Chondrocyte (in vitro differentiated cells): ENCODE measurements at regions not wholly inside any gene's neighbourhood (a gene's known extent, or its start where the extent isn't known, plus 50 kb on each side); places are given as distances from the start of the nearest gene placed in this dataset.

Experiments used
- DNase-seq: peaks from one replicate; pipeline ENCODE4 v3.0.0; 2021; ENCODE audit warnings: mixed read lengths, low spot score
- H3K27ac Mint-ChIP-seq: one replicate; pipeline ENCODE4 v1.8.0; 2021; ENCODE audit warnings: mild to moderate bottlenecking, moderate library complexity, mixed read lengths; ENCODE audit not compliant: unreplicated experiment
- H3K27me3 Mint-ChIP-seq: 2 replicates; pipeline ENCODE4 v1.8.0; 2021; ENCODE audit warnings: low read depth, mixed read lengths
- H3K36me3 Mint-ChIP-seq: 2 replicates; pipeline ENCODE4 v1.8.0; 2021; ENCODE audit warnings: low read depth, mixed read lengths
- H3K4me1 Mint-ChIP-seq: 2 replicates; pipeline ENCODE4 v1.8.0; 2021; ENCODE audit warnings: low read depth, mild to moderate bottlenecking, mixed read lengths
- H3K4me3 Mint-ChIP-seq: one replicate; pipeline ENCODE4 v1.8.0; 2021; ENCODE audit warnings: mild to moderate bottlenecking, moderate library complexity, mixed read lengths; ENCODE audit not compliant: unreplicated experiment
- H3K9me3 Mint-ChIP-seq: 2 replicates; pipeline ENCODE4 v1.8.0; 2021; ENCODE audit warnings: low read depth, mixed read lengths
- TF ChIP-seq, protein P1 (sequence below): fragments of 200-600 bp; sonication (generic); IDR thresholded peaks from 2 replicates; pipeline ENCODE4 v1.5.0; 2021; ENCODE audit warnings: antibody characterized with exemption, mild to moderate bottlenecking, moderate library complexity

DNA sequence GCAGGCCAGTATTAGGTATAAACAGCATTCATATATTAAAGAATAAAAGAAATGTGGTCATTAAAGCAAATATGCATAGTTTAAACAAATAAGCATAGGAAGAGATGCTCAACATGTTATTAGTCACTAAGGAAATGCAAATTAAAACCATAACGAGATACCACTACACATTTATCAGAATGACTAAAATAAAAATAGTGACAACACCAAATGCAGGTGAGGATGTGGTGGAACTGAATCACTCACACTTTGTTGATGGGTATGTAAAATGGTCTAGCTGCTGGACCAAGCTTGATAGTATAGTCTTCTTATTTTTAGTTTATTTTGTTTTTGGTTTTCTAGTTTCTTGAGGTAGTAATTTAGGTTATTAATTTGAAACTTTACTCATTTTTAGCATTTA, 242.9 kb downstream of the HGF start:
- DNase-seq, result no peak
- TF ChIP-seq, protein P1, sequence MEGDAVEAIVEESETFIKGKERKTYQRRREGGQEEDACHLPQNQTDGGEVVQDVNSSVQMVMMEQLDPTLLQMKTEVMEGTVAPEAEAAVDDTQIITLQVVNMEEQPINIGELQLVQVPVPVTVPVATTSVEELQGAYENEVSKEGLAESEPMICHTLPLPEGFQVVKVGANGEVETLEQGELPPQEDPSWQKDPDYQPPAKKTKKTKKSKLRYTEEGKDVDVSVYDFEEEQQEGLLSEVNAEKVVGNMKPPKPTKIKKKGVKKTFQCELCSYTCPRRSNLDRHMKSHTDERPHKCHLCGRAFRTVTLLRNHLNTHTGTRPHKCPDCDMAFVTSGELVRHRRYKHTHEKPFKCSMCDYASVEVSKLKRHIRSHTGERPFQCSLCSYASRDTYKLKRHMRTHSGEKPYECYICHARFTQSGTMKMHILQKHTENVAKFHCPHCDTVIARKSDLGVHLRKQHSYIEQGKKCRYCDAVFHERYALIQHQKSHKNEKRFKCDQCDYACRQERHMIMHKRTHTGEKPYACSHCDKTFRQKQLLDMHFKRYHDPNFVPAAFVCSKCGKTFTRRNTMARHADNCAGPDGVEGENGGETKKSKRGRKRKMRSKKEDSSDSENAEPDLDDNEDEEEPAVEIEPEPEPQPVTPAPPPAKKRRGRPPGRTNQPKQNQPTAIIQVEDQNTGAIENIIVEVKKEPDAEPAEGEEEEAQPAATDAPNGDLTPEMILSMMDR, result no peak
- peaks cover 4% of the 10 kb centered on the region for H3K4me1 Mint-ChIP-seq
- H3K9me3 Mint-ChIP-seq, result peaks cover 4% of the 10 kb centered on the region
- H3K27ac Mint-ChIP-seq, result no peak overlapping the region
- no peaks in the 10 kb centered on the region for H3K27me3 Mint-ChIP-seq
- H3K36me3 Mint-ChIP-seq, result no peaks in the 10 kb centered on the region
- no peak overlapping the region for H3K4me3 Mint-ChIP-seq

DNA sequence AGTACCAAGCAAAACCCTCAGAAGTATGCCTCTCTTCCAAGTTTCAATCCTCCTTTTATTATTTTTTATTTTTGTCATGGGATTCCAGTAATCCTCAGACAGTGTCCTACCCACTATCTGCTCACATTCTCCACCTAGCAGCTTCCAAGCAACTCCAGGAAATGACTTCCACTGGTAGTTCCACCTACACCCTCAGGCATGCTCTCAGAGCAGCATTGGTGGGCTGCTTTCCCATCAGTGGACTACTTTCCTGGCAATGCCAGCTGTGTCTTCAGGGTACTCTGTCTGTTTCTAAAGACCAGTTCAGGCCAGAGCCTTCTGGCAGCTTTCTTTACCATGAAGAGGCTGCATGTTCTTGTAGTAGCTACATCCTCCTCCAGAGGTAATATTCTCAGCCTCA, 244.0 kb downstream of the HGF start:
- H3K27me3 Mint-ChIP-seq, result no peaks in the 10 kb centered on the region
- TF ChIP-seq, protein P1, result no peak
- peaks cover 4% of the 10 kb centered on the region for H3K9me3 Mint-ChIP-seq
- no peak overlapping the region for H3K27ac Mint-ChIP-seq
- H3K36me3 Mint-ChIP-seq, result no peaks in the 10 kb centered on the region
- no peak for DNase-seq
- H3K4me3 Mint-ChIP-seq, result no peak overlapping the region
- peaks cover 4% of the 10 kb centered on the region for H3K4me1 Mint-ChIP-seq

DNA sequence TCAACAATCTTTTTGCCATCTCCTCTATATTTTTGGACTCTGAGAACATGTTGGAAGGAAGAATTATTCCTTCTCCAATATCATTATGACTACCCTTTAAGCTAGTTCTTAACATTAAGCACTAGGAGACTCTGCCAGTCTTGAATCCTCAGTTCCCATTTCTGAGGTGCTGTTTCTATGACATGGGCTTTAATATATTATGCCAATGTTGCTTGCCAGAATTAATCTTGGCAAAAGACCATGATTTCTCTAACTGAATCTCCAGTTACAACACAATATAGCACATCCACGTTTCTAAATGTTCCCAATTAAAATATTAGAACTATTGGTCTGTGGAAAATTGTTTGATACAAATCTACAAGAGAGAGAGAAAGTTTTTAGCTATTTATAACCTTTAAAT, 250.0 kb downstream of the HGF start:
- Mint-ChIP-seq H3K27ac (no peak overlapping the region), H3K27me3 (no peaks in the 10 kb centered on the region), H3K4me1 (peaks cover 5% of the 10 kb centered on the region), H3K9me3 (no peaks in the 10 kb centered on the region), H3K4me3 (no peak overlapping the region), H3K36me3 (no peaks in the 10 kb centered on the region)
- TF ChIP-seq, protein P1, result no peak
- DNase-seq, result no peak

DNA sequence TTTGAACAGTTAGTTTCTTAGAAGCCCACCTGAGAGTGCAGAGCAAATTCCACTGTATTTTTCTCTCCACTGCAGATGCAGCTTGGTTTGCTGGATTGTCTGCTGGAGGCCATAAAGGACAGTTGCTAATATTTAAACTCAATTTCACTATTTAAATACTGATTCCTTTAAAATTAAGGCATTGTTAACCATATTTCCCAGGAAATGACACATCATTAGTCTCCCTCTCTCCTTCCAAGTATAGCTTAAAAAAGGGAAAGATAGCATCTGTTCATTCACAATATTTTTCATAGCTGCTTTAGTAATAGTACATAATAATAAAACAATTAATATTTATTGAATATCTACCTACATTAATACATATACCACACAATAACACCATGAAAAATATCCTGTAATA, 252.9 kb downstream of the HGF start:
- Mint-ChIP-seq H3K27ac (no peak overlapping the region), H3K4me1 (peaks cover 6% of the 10 kb centered on the region), H3K36me3 (peaks cover 4% of the 10 kb centered on the region), H3K27me3 (no peaks in the 10 kb centered on the region), H3K9me3 (peaks cover 7% of the 10 kb centered on the region), H3K4me3 (no peak overlapping the region)
- DNase-seq, result no peak
- TF ChIP-seq, protein P1, result no peak

DNA sequence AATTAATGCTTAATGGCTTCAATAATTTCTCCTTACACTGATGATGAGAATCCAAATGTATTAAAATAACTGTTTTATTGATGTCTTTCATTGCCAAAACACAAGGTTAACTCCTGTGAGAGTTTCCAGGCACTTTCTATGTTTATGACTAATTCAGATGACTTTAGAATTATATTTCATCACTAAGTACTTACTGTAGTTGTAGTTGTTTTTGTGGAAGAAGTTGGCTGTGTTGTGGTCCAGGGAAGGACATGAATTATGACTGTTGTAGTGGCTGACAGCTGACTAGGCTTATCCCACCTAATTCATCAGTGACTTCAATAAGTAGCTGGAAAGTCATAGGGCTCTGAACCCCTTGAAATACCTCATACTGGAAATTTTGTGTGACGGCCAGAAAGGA, 254.8 kb downstream of the HGF start:
- no peak for DNase-seq
- peaks cover 6% of the 10 kb centered on the region for H3K4me1 Mint-ChIP-seq
- peak overlapping the region; percentile 14 for H3K27ac Mint-ChIP-seq
- peaks cover 13% of the 10 kb centered on the region for H3K9me3 Mint-ChIP-seq
- H3K36me3 Mint-ChIP-seq, result peaks cover 6% of the 10 kb centered on the region
- H3K4me3 Mint-ChIP-seq, result no peak overlapping the region
- H3K27me3 Mint-ChIP-seq, result no peaks in the 10 kb centered on the region
- TF ChIP-seq, protein P1, result no peak
